Lower leg skin (tissue), 3 donors: ENCODE measurements at regions not wholly inside any gene's neighbourhood (a gene's known extent, or its start where the extent isn't known, plus 50 kb on each side); places are given as distances from the start of the nearest gene placed in this dataset.

ENCODE experiments used
- POLR2A ChIP-seq, 2 donors: fragments of 450-650 bp; IDR thresholded peaks; one replicate each; pipeline ENCODE4 v1.6.1; 2016 to 2017; ENCODE audit warnings: antibody characterized with exemption in 2 of 2, mild to moderate bottlenecking in 1 of 2, moderate library complexity in 1 of 2
- TF ChIP-seq, protein P1 (sequence below), 3 donors: fragments of 450-650 bp; IDR thresholded peaks; one replicate each; pipeline ENCODE4 v1.5.1; 2016; ENCODE audit warnings: antibody characterized with exemption in 3 of 3, mild to moderate bottlenecking in 3 of 3, moderate library complexity in 2 of 3

GRCh38 chr7:101705331-101705730 is 76.2 kb upstream of the MYL10 start:
- TF ChIP-seq, protein P1, sequence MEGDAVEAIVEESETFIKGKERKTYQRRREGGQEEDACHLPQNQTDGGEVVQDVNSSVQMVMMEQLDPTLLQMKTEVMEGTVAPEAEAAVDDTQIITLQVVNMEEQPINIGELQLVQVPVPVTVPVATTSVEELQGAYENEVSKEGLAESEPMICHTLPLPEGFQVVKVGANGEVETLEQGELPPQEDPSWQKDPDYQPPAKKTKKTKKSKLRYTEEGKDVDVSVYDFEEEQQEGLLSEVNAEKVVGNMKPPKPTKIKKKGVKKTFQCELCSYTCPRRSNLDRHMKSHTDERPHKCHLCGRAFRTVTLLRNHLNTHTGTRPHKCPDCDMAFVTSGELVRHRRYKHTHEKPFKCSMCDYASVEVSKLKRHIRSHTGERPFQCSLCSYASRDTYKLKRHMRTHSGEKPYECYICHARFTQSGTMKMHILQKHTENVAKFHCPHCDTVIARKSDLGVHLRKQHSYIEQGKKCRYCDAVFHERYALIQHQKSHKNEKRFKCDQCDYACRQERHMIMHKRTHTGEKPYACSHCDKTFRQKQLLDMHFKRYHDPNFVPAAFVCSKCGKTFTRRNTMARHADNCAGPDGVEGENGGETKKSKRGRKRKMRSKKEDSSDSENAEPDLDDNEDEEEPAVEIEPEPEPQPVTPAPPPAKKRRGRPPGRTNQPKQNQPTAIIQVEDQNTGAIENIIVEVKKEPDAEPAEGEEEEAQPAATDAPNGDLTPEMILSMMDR (IDR thresholded peaks at IDR 0.05): no peak
- no peak for TF ChIP-seq POLR2A (IDR thresholded peaks at IDR 0.05)
